GM23338 (cell line): ENCODE measurements at regions not wholly inside any gene's neighbourhood (a gene's known extent, or its start where the extent isn't known, plus 50 kb on each side); places are given as distances from the start of the nearest gene placed in this dataset.

Experiments
- ATAC-seq: fragments of 200-7000 bp; cut with Tn5 transposase; 3 replicates; pipeline ENCODE4 v1.9.1; 2020
- DNase-seq: peaks from one replicate; pipeline ENCODE4 v3.0.0-alpha.2; 2015; ENCODE audit warnings: low spot score
- H2AFZ ChIP-seq: fragments of 200-600 bp; sonication (generic); 2 replicates; pipeline ENCODE4 v1.8.0; 2016; ENCODE audit warnings: antibody characterized with exemption, mild to moderate bottlenecking, moderate library complexity
- H3F3A ChIP-seq: fragments of 200-600 bp; sonication (generic); replicated peaks from 2 replicates; pipeline ENCODE4 v1.8.0; 2017; ENCODE audit warnings: antibody characterized with exemption, mixed run types, low read depth
- H3K27ac ChIP-seq: fragments of 200-600 bp; sonication (generic); 2 replicates; pipeline ENCODE4 v1.6.1; 2016; ENCODE audit warnings: low read depth
- H3K27me3 ChIP-seq: fragments of 200-600 bp; sonication (generic); 2 replicates; pipeline ENCODE4 v1.8.0; 2016; ENCODE audit warnings: mild to moderate bottlenecking, mixed run types, moderate library complexity; ENCODE audit not compliant: insufficient read depth
- H3K36me3 ChIP-seq: fragments of 200-600 bp; sonication (generic); 2 replicates; pipeline ENCODE4 v1.8.0; 2016; ENCODE audit warnings: mild to moderate bottlenecking; ENCODE audit not compliant: insufficient read depth
- H3K4me1 ChIP-seq: fragments of 200-600 bp; sonication (generic); 2 replicates; pipeline ENCODE4 v1.8.0; 2016; ENCODE audit warnings: mild to moderate bottlenecking, moderate library complexity; ENCODE audit not compliant: insufficient read depth
- H3K4me2 ChIP-seq: fragments of 200-600 bp; sonication (generic); 2 replicates; pipeline ENCODE4 v1.7.1; 2017; ENCODE audit warnings: mixed run types
- H3K4me3 ChIP-seq: fragments of 200-600 bp; sonication (generic); 2 replicates; pipeline ENCODE4 v1.6.1; 2016; ENCODE audit warnings: mixed run types
- H3K79me2 ChIP-seq: fragments of 200-600 bp; sonication (generic); replicated peaks from 2 replicates; pipeline ENCODE4 v1.8.0; 2017; ENCODE audit warnings: mild to moderate bottlenecking; ENCODE audit not compliant: insufficient read depth
- H3K9me2 ChIP-seq: fragments of 200-600 bp; sonication (generic); 2 replicates; pipeline ENCODE4 v1.8.0; 2017; ENCODE audit not compliant: insufficient read depth
- H4K20me1 ChIP-seq: fragments of 200-600 bp; sonication (generic); replicated peaks from 2 replicates; pipeline ENCODE4 v1.8.0; 2017; ENCODE audit warnings: mild to moderate bottlenecking; ENCODE audit not compliant: insufficient read depth
- H3K27ac Mint-ChIP-seq: 2 replicates; pipeline ENCODE4 v1.8.0; 2020; ENCODE audit warnings: inconsistent platforms, mild to moderate bottlenecking, moderate library complexity, mixed read lengths
- H3K27me3 Mint-ChIP-seq: 3 replicates; pipeline ENCODE4 v1.8.0; 2022; ENCODE audit warnings: low read depth, mild to moderate bottlenecking, moderate library complexity, mixed read lengths, inconsistent platforms; ENCODE audit not compliant: insufficient read depth, poor library complexity
- H3K36me3 Mint-ChIP-seq: 3 replicates; pipeline ENCODE4 v1.8.0; 2021; ENCODE audit warnings: low read depth, mild to moderate bottlenecking, inconsistent platforms, moderate library complexity, mixed read lengths
- H3K4me1 Mint-ChIP-seq: 3 replicates; pipeline ENCODE4 v1.8.0; 2020; ENCODE audit warnings: mild to moderate bottlenecking, inconsistent platforms, mixed read lengths
- H3K4me3 Mint-ChIP-seq: 3 replicates; pipeline ENCODE4 v1.8.0; 2021; ENCODE audit warnings: moderate library complexity, mild to moderate bottlenecking, inconsistent platforms, mixed read lengths
- H3K9me3 Mint-ChIP-seq: 3 replicates; pipeline ENCODE4 v1.8.0; 2020; ENCODE audit warnings: moderate library complexity, mild to moderate bottlenecking, inconsistent platforms, mixed read lengths
- CREB1 ChIP-seq: fragments of 250-450 bp; sonication (Bioruptor Pico); IDR thresholded peaks from 2 replicates; pipeline ENCODE4 v1.5.0; 2020; ENCODE audit warnings: low read depth, mild to moderate bottlenecking, moderate library complexity
- EZH2 ChIP-seq: fragments of 200-600 bp; sonication (generic); IDR thresholded peaks from one replicate; pipeline ENCODE4 v1.8.0; 2017; ENCODE audit warnings: antibody characterized with exemption, mild to moderate bottlenecking, low read depth; ENCODE audit not compliant: unreplicated experiment
- EZH2phosphoT487 ChIP-seq: fragments of 200-600 bp; sonication (generic); IDR thresholded peaks from one replicate; pipeline ENCODE4 v1.8.1; 2018; ENCODE audit warnings: antibody characterized with exemption; ENCODE audit not compliant: unreplicated experiment
- JUNB ChIP-seq: IDR thresholded peaks from one replicate; pipeline ENCODE4 v1.6.1; 2016; ENCODE audit warnings: antibody characterized with exemption; ENCODE audit not compliant: unreplicated experiment
- NANOG ChIP-seq: IDR thresholded peaks from 2 replicates; pipeline ENCODE4 v1.6.1; 2016; ENCODE audit warnings: antibody characterized with exemption, borderline replicate concordance
- POLR2AphosphoS5 ChIP-seq: IDR thresholded peaks from 2 replicates; pipeline ENCODE4 v1.6.1; 2016; ENCODE audit warnings: antibody characterized with exemption, low read depth
- REST ChIP-seq: IDR thresholded peaks from one replicate; pipeline ENCODE4 v1.6.1; 2018; ENCODE audit warnings: antibody characterized with exemption; ENCODE audit not compliant: unreplicated experiment
- STAT1 ChIP-seq: IDR thresholded peaks from one replicate; pipeline ENCODE4 v1.6.1; 2016; ENCODE audit warnings: antibody characterized with exemption; ENCODE audit not compliant: unreplicated experiment
- ZNF114 ChIP-seq: fragments of 250-450 bp; sonication (Bioruptor Pico); IDR thresholded peaks from 2 replicates; pipeline ENCODE4 v1.5.0; 2020; ENCODE audit warnings: mild to moderate bottlenecking, moderate library complexity
- ZNF331 ChIP-seq: fragments of 250-450 bp; sonication (Bioruptor Pico); IDR thresholded peaks from 2 replicates; pipeline ENCODE4 v1.5.0; 2020; ENCODE audit warnings: low read depth, mild to moderate bottlenecking, moderate library complexity
- ZNF462 ChIP-seq: fragments of 250-450 bp; sonication (Bioruptor Pico); IDR thresholded peaks from 2 replicates; pipeline ENCODE4 v1.5.0; 2020; ENCODE audit warnings: mild to moderate bottlenecking, moderate library complexity
- TF ChIP-seq, protein P1 (sequence below), 2 experiments: fragments of 200-600 bp in 1 of 2; sonication (generic) in 1 of 2; conservative IDR thresholded peaks; 2 replicates each; pipeline versions ENCODE4 v1.5.1 to v1.6.1; 2016 to 2017; ENCODE audit warnings: antibody characterized with exemption in 2 of 2, low read depth in 2 of 2, mild to moderate bottlenecking in 2 of 2, moderate library complexity in 1 of 2
- TF ChIP-seq, protein P2 (sequence below): IDR thresholded peaks from 2 replicates; pipeline ENCODE4 v1.6.1; 2016; ENCODE audit warnings: antibody characterized with exemption

GRCh38 chr12:86713121-86713520 lies 456.9 kb upstream of the MGAT4C start:
- Mint-ChIP-seq H3K27me3 (no peaks in the 10 kb centered on the region), H3K4me3 (no peak overlapping the region), H3K36me3 (peaks cover 20% of the 10 kb centered on the region), H3K4me1 (no peaks in the 10 kb centered on the region), H3K9me3 (peaks cover 21% of the 10 kb centered on the region), H3K27ac (no peak overlapping the region)
- H3K9me2 ChIP-seq: no peaks in the 10 kb centered on the region
- no peak overlapping the region for H3K4me2 ChIP-seq
- no peaks in the 10 kb centered on the region for H3F3A ChIP-seq
- ATAC-seq (no peak), DNase-seq (no peak)
- no peaks in the 10 kb centered on the region for H3K79me2 ChIP-seq
- no peak overlapping the region for H2AFZ ChIP-seq
- H3K27ac ChIP-seq: no peak overlapping the region
- no peaks in the 10 kb centered on the region for H3K4me1 ChIP-seq
- no peaks in the 10 kb centered on the region for H4K20me1 ChIP-seq
- no peak for TF ChIP-seq STAT1
- TF ChIP-seq REST: no peak
- no peak for TF ChIP-seq POLR2AphosphoS5
- no peak for TF ChIP-seq ZNF331 (CRISPR knock-in tag)
- TF ChIP-seq CREB1: no peak
- TF ChIP-seq, protein P1, sequence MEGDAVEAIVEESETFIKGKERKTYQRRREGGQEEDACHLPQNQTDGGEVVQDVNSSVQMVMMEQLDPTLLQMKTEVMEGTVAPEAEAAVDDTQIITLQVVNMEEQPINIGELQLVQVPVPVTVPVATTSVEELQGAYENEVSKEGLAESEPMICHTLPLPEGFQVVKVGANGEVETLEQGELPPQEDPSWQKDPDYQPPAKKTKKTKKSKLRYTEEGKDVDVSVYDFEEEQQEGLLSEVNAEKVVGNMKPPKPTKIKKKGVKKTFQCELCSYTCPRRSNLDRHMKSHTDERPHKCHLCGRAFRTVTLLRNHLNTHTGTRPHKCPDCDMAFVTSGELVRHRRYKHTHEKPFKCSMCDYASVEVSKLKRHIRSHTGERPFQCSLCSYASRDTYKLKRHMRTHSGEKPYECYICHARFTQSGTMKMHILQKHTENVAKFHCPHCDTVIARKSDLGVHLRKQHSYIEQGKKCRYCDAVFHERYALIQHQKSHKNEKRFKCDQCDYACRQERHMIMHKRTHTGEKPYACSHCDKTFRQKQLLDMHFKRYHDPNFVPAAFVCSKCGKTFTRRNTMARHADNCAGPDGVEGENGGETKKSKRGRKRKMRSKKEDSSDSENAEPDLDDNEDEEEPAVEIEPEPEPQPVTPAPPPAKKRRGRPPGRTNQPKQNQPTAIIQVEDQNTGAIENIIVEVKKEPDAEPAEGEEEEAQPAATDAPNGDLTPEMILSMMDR (conservative IDR thresholded peaks at IDR 0.05; ENCODE audit: low read depth in 2 of 2): no peak
- TF ChIP-seq EZH2: no peak
- no peak for TF ChIP-seq JUNB
- TF ChIP-seq EZH2phosphoT487: no peak
- TF ChIP-seq, protein P2, sequence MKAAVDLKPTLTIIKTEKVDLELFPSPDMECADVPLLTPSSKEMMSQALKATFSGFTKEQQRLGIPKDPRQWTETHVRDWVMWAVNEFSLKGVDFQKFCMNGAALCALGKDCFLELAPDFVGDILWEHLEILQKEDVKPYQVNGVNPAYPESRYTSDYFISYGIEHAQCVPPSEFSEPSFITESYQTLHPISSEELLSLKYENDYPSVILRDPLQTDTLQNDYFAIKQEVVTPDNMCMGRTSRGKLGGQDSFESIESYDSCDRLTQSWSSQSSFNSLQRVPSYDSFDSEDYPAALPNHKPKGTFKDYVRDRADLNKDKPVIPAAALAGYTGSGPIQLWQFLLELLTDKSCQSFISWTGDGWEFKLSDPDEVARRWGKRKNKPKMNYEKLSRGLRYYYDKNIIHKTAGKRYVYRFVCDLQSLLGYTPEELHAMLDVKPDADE: no peak
- no peak for TF ChIP-seq ZNF462 (CRISPR knock-in tag)
- no peak for TF ChIP-seq ZNF114 (CRISPR knock-in tag)
- TF ChIP-seq NANOG: no peak
- peaks cover 6% of the 10 kb centered on the region; the same call in 1 of the 2 replicates for H3K36me3 ChIP-seq
- H3K4me3 ChIP-seq: no peak overlapping the region
- no peaks in the 10 kb centered on the region for H3K27me3 ChIP-seq
